Astrocyte (in vitro differentiated cells and primary cell): ENCODE measurements at regions not wholly inside any gene's neighbourhood (a gene's known extent, or its start where the extent isn't known, plus 50 kb on each side); places are given as distances from the start of the nearest gene placed in this dataset.

Experiments used
- DNase-seq: peaks from one replicate; pipeline ENCODE4 v3.0.0-alpha.2; 2010; ENCODE audit warnings: low read depth
- FAIRE-seq: peaks from 2 replicates; lab custom pipeline; 2011; peaks lifted over from hg19 to GRCh38; lab: Jason Lieb, UNC
- H2AFZ ChIP-seq: 2 replicates; pipeline ENCODE4 v1.6.0; 2012; ENCODE audit warnings: low read depth, low read length, inconsistent platforms
- H3K27ac ChIP-seq: 2 replicates; pipeline ENCODE4 v1.5.1; 2011; ENCODE audit warnings: low read depth, low read length, inconsistent platforms
- H3K27me3 ChIP-seq: 2 replicates; pipeline ENCODE4 v1.6.0; 2011; ENCODE audit warnings: low read length, inconsistent platforms; ENCODE audit not compliant: insufficient read depth
- H3K36me3 ChIP-seq: 2 replicates; pipeline ENCODE4 v1.5.1; 2011; ENCODE audit warnings: low read length, inconsistent platforms; ENCODE audit not compliant: insufficient read depth
- H3K4me1 ChIP-seq: 2 replicates; pipeline ENCODE4 v1.5.1; 2011; ENCODE audit warnings: low read length, inconsistent platforms; ENCODE audit not compliant: insufficient read depth
- H3K4me2 ChIP-seq: 2 replicates; pipeline ENCODE4 v1.6.0; 2012; ENCODE audit warnings: low read length, inconsistent platforms
- H3K4me3 ChIP-seq: 2 replicates; pipeline ENCODE4 v1.5.1; 2011; ENCODE audit warnings: low read depth, mild to moderate bottlenecking, low read length, inconsistent platforms; ENCODE audit not compliant: insufficient read depth
- H3K79me2 ChIP-seq: 2 replicates; pipeline ENCODE4 v1.6.0; 2012; ENCODE audit warnings: mild to moderate bottlenecking, low read length, inconsistent platforms; ENCODE audit not compliant: insufficient read depth
- H3K9ac ChIP-seq: 2 replicates; pipeline ENCODE4 v1.6.0; 2012; ENCODE audit warnings: mild to moderate bottlenecking, low read length, inconsistent platforms
- H3K9me3 ChIP-seq: 2 replicates; pipeline ENCODE4 v1.5.1; 2012; ENCODE audit warnings: low read depth, mild to moderate bottlenecking, low read length, inconsistent platforms; ENCODE audit not compliant: insufficient read depth
- H4K20me1 ChIP-seq: 2 replicates; pipeline ENCODE4 v1.6.0; 2012; ENCODE audit warnings: low read length, inconsistent platforms; ENCODE audit not compliant: insufficient read depth
- H3K27ac Mint-ChIP-seq: one replicate; pipeline ENCODE4 v1.8.0; 2021; ENCODE audit warnings: mild to moderate bottlenecking, mixed read lengths; ENCODE audit not compliant: unreplicated experiment
- H3K27me3 Mint-ChIP-seq: one replicate; pipeline ENCODE4 v1.8.0; 2021; ENCODE audit warnings: low read depth, mixed read lengths; ENCODE audit not compliant: unreplicated experiment
- H3K36me3 Mint-ChIP-seq: one replicate; pipeline ENCODE4 v1.8.0; 2021; ENCODE audit warnings: low read depth, mixed read lengths; ENCODE audit not compliant: unreplicated experiment
- H3K4me1 Mint-ChIP-seq: one replicate; pipeline ENCODE4 v1.8.0; 2021; ENCODE audit warnings: low read depth, mixed read lengths; ENCODE audit not compliant: unreplicated experiment
- H3K4me3 Mint-ChIP-seq: one replicate; pipeline ENCODE4 v1.8.0; 2021; ENCODE audit warnings: mild to moderate bottlenecking, moderate library complexity, mixed read lengths; ENCODE audit not compliant: unreplicated experiment
- H3K9me3 Mint-ChIP-seq: one replicate; pipeline ENCODE4 v1.8.0; 2021; ENCODE audit warnings: mild to moderate bottlenecking, mixed read lengths; ENCODE audit not compliant: unreplicated experiment
- EZH2 ChIP-seq: IDR thresholded peaks from 2 replicates; pipeline ENCODE4 v1.6.1; 2012; ENCODE audit warnings: mild to moderate bottlenecking, low read length, inconsistent platforms; ENCODE audit not compliant: insufficient read depth
- TF ChIP-seq, protein P1 (sequence below): IDR thresholded peaks from 2 replicates; pipeline ENCODE4 v1.5.1; 2011; ENCODE audit warnings: low read depth, mild to moderate bottlenecking, inconsistent platforms, low read length, moderate library complexity; ENCODE audit not compliant: insufficient read depth

DNA sequence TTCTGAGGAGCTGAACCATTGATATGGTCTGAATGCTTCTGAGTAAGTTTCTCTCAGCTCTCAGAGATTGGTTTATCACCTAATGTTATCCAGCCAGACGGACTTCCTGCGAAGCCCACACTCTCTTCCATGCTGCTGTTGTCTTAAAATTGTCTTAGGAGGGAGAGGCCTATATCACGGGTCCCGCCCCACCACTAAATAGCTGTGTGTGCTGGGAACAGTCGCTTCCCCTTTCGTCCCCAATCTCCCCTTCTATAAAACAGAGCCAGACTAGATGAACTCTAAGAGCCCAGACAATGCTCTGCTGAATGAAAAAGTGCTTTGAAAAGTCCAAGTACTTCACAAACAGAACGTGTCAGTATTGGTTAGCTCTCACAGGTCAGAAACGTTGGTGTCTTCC, 81.4 kb upstream of the AKIP1 start:
- Histone ChIP-seq H4K20me1 (no peaks in the 10 kb centered on the region), H3K27ac (no peak overlapping the region), H3K4me2 (no peak overlapping the region), H3K4me1 (peaks cover 51% of the 10 kb centered on the region), H3K9me3 (no peaks in the 10 kb centered on the region), H3K27me3 (no peaks in the 10 kb centered on the region), H3K79me2 (peaks cover 10% of the 10 kb centered on the region), H2AFZ (no peak overlapping the region), H3K4me3 (no peak overlapping the region), H3K9ac (no peak overlapping the region), H3K36me3 (no peaks in the 10 kb centered on the region)
- peaks cover 25% of the 10 kb centered on the region for H3K4me1 Mint-ChIP-seq
- TF ChIP-seq EZH2 = no peak
- TF ChIP-seq, protein P1, sequence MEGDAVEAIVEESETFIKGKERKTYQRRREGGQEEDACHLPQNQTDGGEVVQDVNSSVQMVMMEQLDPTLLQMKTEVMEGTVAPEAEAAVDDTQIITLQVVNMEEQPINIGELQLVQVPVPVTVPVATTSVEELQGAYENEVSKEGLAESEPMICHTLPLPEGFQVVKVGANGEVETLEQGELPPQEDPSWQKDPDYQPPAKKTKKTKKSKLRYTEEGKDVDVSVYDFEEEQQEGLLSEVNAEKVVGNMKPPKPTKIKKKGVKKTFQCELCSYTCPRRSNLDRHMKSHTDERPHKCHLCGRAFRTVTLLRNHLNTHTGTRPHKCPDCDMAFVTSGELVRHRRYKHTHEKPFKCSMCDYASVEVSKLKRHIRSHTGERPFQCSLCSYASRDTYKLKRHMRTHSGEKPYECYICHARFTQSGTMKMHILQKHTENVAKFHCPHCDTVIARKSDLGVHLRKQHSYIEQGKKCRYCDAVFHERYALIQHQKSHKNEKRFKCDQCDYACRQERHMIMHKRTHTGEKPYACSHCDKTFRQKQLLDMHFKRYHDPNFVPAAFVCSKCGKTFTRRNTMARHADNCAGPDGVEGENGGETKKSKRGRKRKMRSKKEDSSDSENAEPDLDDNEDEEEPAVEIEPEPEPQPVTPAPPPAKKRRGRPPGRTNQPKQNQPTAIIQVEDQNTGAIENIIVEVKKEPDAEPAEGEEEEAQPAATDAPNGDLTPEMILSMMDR = no peak
- H3K27ac Mint-ChIP-seq = no peak overlapping the region
- no peaks in the 10 kb centered on the region for H3K9me3 Mint-ChIP-seq
- peaks cover 5% of the 10 kb centered on the region for H3K36me3 Mint-ChIP-seq
- H3K4me3 Mint-ChIP-seq = no peak overlapping the region
- no peak for FAIRE-seq
- DNase-seq = no peak
- H3K27me3 Mint-ChIP-seq = no peaks in the 10 kb centered on the region

DNA sequence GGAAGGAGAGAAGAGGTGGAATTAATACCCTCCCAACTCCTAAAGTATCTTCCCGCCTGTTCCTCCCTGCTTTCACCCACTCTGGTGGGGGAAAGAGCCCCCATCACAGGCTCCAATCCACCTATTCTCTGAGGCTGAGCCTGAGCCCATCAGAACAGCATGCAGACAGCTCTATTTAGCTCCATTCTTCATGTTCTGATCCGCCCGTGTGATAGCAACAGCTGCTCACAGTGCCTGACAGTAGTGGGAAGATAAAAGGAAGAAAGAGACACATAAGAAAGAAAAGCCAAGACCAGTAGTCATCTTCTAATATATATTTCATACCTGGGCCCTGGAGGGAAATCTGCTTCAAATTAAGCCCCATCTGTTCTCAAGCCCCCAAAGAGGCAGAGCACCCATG, 80.3 kb upstream of the AKIP1 start:
- Mint-ChIP-seq H3K9me3 (peaks cover 2% of the 10 kb centered on the region), H3K27ac (no peak overlapping the region), H3K36me3 (peaks cover 10% of the 10 kb centered on the region), H3K27me3 (no peaks in the 10 kb centered on the region), H3K4me1 (peaks cover 34% of the 10 kb centered on the region), H3K4me3 (no peak overlapping the region)
- no peak for FAIRE-seq
- no peak for DNase-seq
- H3K4me2 ChIP-seq = no peak overlapping the region
- no peaks in the 10 kb centered on the region for H3K36me3 ChIP-seq
- peaks cover 50% of the 10 kb centered on the region for H3K4me1 ChIP-seq
- no peak for TF ChIP-seq EZH2
- no peaks in the 10 kb centered on the region for H3K9me3 ChIP-seq
- H3K27me3 ChIP-seq = no peaks in the 10 kb centered on the region
- H3K9ac ChIP-seq = no peak overlapping the region
- H3K27ac ChIP-seq = no peak overlapping the region
- no peak overlapping the region for H3K4me3 ChIP-seq
- H4K20me1 ChIP-seq = no peaks in the 10 kb centered on the region
- H2AFZ ChIP-seq = no peak overlapping the region
- peaks cover 13% of the 10 kb centered on the region for H3K79me2 ChIP-seq

DNA sequence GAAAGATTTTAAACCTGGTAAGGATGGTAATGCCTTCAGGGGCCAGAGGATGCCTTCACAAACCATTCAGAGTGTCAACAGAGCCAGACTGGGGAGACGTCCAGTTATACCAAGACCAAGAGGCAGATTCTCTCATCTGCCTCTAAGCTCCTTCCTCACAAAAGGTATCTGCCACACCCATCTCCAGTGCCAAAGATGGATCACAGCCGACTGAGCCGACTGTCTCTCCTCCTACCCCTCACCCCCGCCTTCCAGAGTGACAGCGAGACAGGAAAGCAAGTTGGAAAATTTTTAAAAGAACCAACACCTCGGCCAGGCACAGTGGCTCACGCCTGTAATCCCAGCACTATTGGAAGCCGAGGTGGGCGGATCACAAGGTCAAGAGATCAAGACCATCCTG, 79.1 kb upstream of the AKIP1 start:
- Histone ChIP-seq H4K20me1 (no peaks in the 10 kb centered on the region), H2AFZ (no peak overlapping the region), H3K27me3 (no peaks in the 10 kb centered on the region), H3K9me3 (no peaks in the 10 kb centered on the region), H3K4me1 (peaks cover 38% of the 10 kb centered on the region), H3K4me3 (no peak overlapping the region), H3K9ac (no peak overlapping the region), H3K27ac (no peak overlapping the region), H3K36me3 (no peaks in the 10 kb centered on the region), H3K79me2 (peaks cover 17% of the 10 kb centered on the region), H3K4me2 (no peak overlapping the region)
- Mint-ChIP-seq H3K36me3 (peaks cover 13% of the 10 kb centered on the region), H3K4me1 (peaks cover 41% of the 10 kb centered on the region), H3K27ac (peak overlapping the region; percentile 100), H3K27me3 (no peaks in the 10 kb centered on the region), H3K4me3 (no peak overlapping the region), H3K9me3 (peaks cover 2% of the 10 kb centered on the region)
- TF ChIP-seq EZH2 = no peak
- TF ChIP-seq, protein P1 = no peak
- no peak for DNase-seq
- FAIRE-seq = no peak
